Liver (tissue), 8 donors: ENCODE measurements at regions not wholly inside any gene's neighbourhood (a gene's known extent, or its start where the extent isn't known, plus 50 kb on each side); places are given as distances from the start of the nearest gene placed in this dataset.

Source experiments
- DNase-seq: peaks from one replicate; pipeline ENCODE4 v3.0.0-alpha.2; 2017; ENCODE audit warnings: low spot score
- H3K27ac ChIP-seq, 2 donors: one replicate each; pipeline ENCODE4 v1.7.0; 2013; ENCODE audit warnings: inconsistent platforms in 2 of 2, low read length in 2 of 2, control low read depth in 1 of 2, low read depth in 1 of 2, mild to moderate bottlenecking in 1 of 2
- H3K27me3 ChIP-seq, 4 donors: one replicate each; pipeline versions ENCODE4 v1.6.1 to v1.7.0; 2013; ENCODE audit warnings: low read length in 3 of 4, inconsistent platforms in 1 of 4, mild to moderate bottlenecking in 1 of 4, moderate library complexity in 1 of 4; ENCODE audit not compliant: control insufficient read depth in 4 of 4, insufficient read depth in 4 of 4
- H3K36me3 ChIP-seq, 4 donors: one replicate each; pipeline versions ENCODE4 v1.6.1 to v1.7.0; 2013; ENCODE audit warnings: low read length in 3 of 4, mild to moderate bottlenecking in 3 of 4, low read depth in 1 of 4, moderate library complexity in 1 of 4; ENCODE audit not compliant: control insufficient read depth in 4 of 4, insufficient read depth in 3 of 4
- H3K4me1 ChIP-seq, 4 donors: one replicate each; pipeline versions ENCODE4 v1.6.1 to v1.7.0; 2013; ENCODE audit warnings: low read length in 3 of 4, mild to moderate bottlenecking in 3 of 4, moderate library complexity in 1 of 4; ENCODE audit not compliant: control insufficient read depth in 4 of 4, insufficient read depth in 4 of 4
- H3K4me3 ChIP-seq, 3 donors: one replicate each; pipeline versions ENCODE4 v1.6.1 to v1.7.0; 2013; ENCODE audit warnings: low read length in 3 of 3, control low read depth in 1 of 3, low read depth in 1 of 3, mild to moderate bottlenecking in 1 of 3
- H3K9ac ChIP-seq, 2 donors: one replicate each; pipeline ENCODE4 v1.7.0; 2013; ENCODE audit warnings: low read length in 2 of 2, mild to moderate bottlenecking in 2 of 2, moderate library complexity in 2 of 2, control low read depth in 1 of 2, low read depth in 1 of 2
- H3K9me3 ChIP-seq, 4 donors: one replicate each; pipeline versions ENCODE4 v1.6.1 to v1.7.0; 2013; ENCODE audit warnings: low read length in 3 of 4; ENCODE audit not compliant: control insufficient read depth in 4 of 4
- EGR1 ChIP-seq, 2 donors: IDR thresholded peaks; 2 replicates each; pipeline ENCODE4 v1.6.1; 2016 to 2018; ENCODE audit warnings: antibody characterized with exemption in 2 of 2, low read depth in 2 of 2
- FOXA1 ChIP-seq: IDR thresholded peaks from 2 replicates; pipeline ENCODE4 v1.6.1; 2016; ENCODE audit warnings: antibody characterized with exemption
- FOXA2 ChIP-seq: IDR thresholded peaks from 2 replicates; pipeline ENCODE4 v1.6.1; 2016; ENCODE audit warnings: antibody characterized with exemption
- GABPA ChIP-seq, 2 donors: IDR thresholded peaks in 1 of 2; conservative IDR thresholded peaks in 1 of 2; 2 replicates each; pipeline ENCODE4 v1.6.1; 2016; ENCODE audit warnings: antibody characterized with exemption in 2 of 2, mild to moderate bottlenecking in 1 of 2, moderate library complexity in 1 of 2
- HNF4A ChIP-seq, 2 donors: conservative IDR thresholded peaks; 2 replicates each; pipeline ENCODE4 v1.6.1; 2016; ENCODE audit warnings: antibody characterized with exemption in 2 of 2, mild to moderate bottlenecking in 2 of 2
- HNF4G ChIP-seq: IDR thresholded peaks from 2 replicates; pipeline ENCODE4 v1.6.1; 2016; ENCODE audit warnings: antibody characterized with exemption
- JUND ChIP-seq, 2 donors: IDR thresholded peaks; 2 replicates each; pipeline ENCODE4 v1.6.1; 2016; ENCODE audit warnings: antibody characterized with exemption in 2 of 2
- NR2F2 ChIP-seq: IDR thresholded peaks from 2 replicates; pipeline ENCODE4 v1.6.1; 2016; ENCODE audit warnings: antibody characterized with exemption
- RXRA ChIP-seq, 2 donors: IDR thresholded peaks; 2 replicates each; pipeline ENCODE4 v1.6.1; 2017 to 2018; ENCODE audit warnings: antibody characterized with exemption in 2 of 2, mild to moderate bottlenecking in 1 of 2
- SP1 ChIP-seq: IDR thresholded peaks from 2 replicates; pipeline ENCODE4 v1.6.1; 2018; ENCODE audit warnings: antibody characterized with exemption, mild to moderate bottlenecking
- YY1 ChIP-seq: IDR thresholded peaks from 2 replicates; pipeline ENCODE4 v1.6.1; 2016; ENCODE audit warnings: antibody characterized with exemption, mild to moderate bottlenecking
- WGBS: extraction: QIAGEN DNeasy Blood & Tissue Kit; methylation state at CpG from one replicate; pipeline ENCODE4 v1.1.7; 2013; 5-methylcytosine and 5-hydroxymethylcytosine counted together
- TF ChIP-seq, protein P1 (sequence below): fragments of 150-350 bp; IDR thresholded peaks from 2 replicates; pipeline ENCODE4 v1.5.1; 2017; ENCODE audit warnings: improper control_type of control experiment, low read depth, low read length; ENCODE audit not compliant: missing input control
- TF ChIP-seq, protein P2 (sequence below): IDR thresholded peaks from 2 replicates; pipeline ENCODE4 v1.6.1; 2016; ENCODE audit warnings: antibody characterized with exemption
- TF ChIP-seq, protein P3 (sequence below): IDR thresholded peaks from 2 replicates; pipeline ENCODE4 v1.6.1; 2016; ENCODE audit warnings: antibody characterized with exemption
- TF ChIP-seq, protein P4 (sequence below): IDR thresholded peaks from 2 replicates; pipeline ENCODE4 v1.6.1; 2016; ENCODE audit warnings: antibody characterized with exemption, mild to moderate bottlenecking
- TF ChIP-seq, protein P5 (sequence below): IDR thresholded peaks from 2 replicates; pipeline ENCODE4 v1.6.1; 2016; ENCODE audit warnings: antibody characterized with exemption
- donor health status: healthy.
- donor health status: healthy.
- donor health status: healthy.
- donor health status: healthy.
- donor health status: healthy.

DNA sequence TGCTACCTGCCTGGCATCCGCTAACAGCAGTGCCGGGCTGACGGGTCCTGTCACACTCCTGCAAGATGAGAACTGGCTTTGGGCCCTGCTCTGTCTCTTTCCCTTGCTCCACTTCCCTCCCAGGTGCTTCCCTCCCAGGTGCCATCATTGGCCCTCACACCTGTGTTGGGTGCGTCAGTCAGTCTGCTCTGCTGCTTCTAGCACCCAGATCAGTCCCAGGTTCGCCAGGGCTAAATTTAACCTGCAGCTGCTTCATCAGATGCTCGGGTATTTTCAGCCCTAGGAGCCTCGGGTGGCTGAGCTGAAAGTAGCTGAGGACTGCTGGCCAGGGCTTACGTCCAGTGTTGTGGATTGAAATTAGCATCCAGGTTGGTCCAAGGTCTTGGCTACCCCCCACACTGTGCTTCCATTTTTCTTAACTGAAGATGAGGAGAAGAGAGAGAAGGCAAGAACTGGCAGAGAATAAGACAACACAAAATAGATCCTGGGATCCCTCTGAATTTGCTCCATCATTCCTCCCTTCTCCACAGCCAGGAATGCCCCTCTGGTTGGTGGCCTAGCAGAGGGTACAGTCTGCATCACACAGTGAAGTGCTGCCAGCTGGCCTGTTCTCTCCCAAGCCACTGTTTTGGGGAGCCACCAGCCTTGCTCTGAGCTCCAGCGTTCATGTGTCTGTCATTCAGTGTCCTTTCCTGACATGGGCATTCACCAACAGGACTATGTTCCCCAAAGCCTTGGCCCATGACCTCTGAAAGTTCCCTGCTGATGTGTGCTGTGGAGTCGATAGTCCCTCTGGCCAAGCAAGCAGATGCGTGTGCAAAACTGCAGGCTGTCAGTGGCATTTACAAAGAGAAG, 65.9 kb upstream of the SYPL1 start (continued):
- TF ChIP-seq, protein P1, sequence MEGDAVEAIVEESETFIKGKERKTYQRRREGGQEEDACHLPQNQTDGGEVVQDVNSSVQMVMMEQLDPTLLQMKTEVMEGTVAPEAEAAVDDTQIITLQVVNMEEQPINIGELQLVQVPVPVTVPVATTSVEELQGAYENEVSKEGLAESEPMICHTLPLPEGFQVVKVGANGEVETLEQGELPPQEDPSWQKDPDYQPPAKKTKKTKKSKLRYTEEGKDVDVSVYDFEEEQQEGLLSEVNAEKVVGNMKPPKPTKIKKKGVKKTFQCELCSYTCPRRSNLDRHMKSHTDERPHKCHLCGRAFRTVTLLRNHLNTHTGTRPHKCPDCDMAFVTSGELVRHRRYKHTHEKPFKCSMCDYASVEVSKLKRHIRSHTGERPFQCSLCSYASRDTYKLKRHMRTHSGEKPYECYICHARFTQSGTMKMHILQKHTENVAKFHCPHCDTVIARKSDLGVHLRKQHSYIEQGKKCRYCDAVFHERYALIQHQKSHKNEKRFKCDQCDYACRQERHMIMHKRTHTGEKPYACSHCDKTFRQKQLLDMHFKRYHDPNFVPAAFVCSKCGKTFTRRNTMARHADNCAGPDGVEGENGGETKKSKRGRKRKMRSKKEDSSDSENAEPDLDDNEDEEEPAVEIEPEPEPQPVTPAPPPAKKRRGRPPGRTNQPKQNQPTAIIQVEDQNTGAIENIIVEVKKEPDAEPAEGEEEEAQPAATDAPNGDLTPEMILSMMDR, result no peak
- TF ChIP-seq FOXA1 (peak; percentile 57), EGR1 (IDR thresholded peaks at IDR 0.05; ENCODE audit: low read depth in 2 of 2) (no peak)

DNA sequence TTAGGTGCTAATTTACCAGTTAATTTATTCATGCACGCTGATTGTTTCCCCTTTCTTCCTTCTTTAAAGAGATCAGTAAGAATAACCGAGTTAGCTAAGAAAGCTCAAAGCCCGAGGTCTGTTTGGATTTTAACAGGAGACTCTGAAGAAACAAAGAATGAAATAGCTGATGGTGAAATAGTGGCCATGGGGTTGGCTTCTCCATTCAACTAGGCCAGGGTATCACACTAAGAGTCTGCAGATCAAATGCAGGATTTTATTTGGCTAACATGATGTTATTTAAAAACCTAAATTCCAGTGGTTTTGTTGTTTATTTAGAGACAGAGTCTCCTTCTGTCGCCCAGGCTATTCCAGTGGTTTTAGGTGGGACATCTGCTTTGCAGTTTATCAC, 65.2 kb upstream of the SYPL1 start:
- Histone ChIP-seq H3K9me3 (no peaks in the 10 kb centered on the region), H3K9ac (peak overlapping the region in 1 of 2 donors; percentile 32), H3K27ac (peak overlapping the region; percentile 79 to 85), H3K27me3 (no peaks in the 10 kb centered on the region), H3K4me3 (peak overlapping the region in 1 of 3 donors; percentile 8), H3K4me1 (peaks cover 16 to 57% (median 33%) of the 10 kb centered on the region in 4 donors), H3K36me3 (no peaks in the 10 kb centered on the region)
- WGBS, result 66% methylated on average over 4 of the region's 4 CpGs
- TF ChIP-seq JUND (IDR thresholded peaks at IDR 0.05) (no peak), FOXA1 (no peak), GABPA (IDR thresholded peaks at IDR 0.05 in 1 of 2, conservative IDR thresholded peaks at IDR 0.05 in 1 of 2) (no peak), HNF4A (conservative IDR thresholded peaks at IDR 0.05) (no peak), NR2F2 (no peak), FOXA2 (no peak), HNF4G (no peak), RXRA (IDR thresholded peaks at IDR 0.05) (no peak), SP1 (no peak), YY1 (no peak), EGR1 (IDR thresholded peaks at IDR 0.05; ENCODE audit: low read depth in 2 of 2) (no peak)
- TF ChIP-seq, protein P2, sequence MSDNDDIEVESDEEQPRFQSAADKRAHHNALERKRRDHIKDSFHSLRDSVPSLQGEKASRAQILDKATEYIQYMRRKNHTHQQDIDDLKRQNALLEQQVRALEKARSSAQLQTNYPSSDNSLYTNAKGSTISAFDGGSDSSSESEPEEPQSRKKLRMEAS, result no peak
- TF ChIP-seq, protein P3, sequence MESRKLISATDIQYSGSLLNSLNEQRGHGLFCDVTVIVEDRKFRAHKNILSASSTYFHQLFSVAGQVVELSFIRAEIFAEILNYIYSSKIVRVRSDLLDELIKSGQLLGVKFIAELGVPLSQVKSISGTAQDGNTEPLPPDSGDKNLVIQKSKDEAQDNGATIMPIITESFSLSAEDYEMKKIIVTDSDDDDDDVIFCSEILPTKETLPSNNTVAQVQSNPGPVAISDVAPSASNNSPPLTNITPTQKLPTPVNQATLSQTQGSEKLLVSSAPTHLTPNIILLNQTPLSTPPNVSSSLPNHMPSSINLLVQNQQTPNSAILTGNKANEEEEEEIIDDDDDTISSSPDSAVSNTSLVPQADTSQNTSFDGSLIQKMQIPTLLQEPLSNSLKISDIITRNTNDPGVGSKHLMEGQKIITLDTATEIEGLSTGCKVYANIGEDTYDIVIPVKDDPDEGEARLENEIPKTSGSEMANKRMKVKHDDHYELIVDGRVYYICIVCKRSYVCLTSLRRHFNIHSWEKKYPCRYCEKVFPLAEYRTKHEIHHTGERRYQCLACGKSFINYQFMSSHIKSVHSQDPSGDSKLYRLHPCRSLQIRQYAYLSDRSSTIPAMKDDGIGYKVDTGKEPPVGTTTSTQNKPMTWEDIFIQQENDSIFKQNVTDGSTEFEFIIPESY, result no peak
- TF ChIP-seq, protein P1, result no peak
- TF ChIP-seq, protein P4, sequence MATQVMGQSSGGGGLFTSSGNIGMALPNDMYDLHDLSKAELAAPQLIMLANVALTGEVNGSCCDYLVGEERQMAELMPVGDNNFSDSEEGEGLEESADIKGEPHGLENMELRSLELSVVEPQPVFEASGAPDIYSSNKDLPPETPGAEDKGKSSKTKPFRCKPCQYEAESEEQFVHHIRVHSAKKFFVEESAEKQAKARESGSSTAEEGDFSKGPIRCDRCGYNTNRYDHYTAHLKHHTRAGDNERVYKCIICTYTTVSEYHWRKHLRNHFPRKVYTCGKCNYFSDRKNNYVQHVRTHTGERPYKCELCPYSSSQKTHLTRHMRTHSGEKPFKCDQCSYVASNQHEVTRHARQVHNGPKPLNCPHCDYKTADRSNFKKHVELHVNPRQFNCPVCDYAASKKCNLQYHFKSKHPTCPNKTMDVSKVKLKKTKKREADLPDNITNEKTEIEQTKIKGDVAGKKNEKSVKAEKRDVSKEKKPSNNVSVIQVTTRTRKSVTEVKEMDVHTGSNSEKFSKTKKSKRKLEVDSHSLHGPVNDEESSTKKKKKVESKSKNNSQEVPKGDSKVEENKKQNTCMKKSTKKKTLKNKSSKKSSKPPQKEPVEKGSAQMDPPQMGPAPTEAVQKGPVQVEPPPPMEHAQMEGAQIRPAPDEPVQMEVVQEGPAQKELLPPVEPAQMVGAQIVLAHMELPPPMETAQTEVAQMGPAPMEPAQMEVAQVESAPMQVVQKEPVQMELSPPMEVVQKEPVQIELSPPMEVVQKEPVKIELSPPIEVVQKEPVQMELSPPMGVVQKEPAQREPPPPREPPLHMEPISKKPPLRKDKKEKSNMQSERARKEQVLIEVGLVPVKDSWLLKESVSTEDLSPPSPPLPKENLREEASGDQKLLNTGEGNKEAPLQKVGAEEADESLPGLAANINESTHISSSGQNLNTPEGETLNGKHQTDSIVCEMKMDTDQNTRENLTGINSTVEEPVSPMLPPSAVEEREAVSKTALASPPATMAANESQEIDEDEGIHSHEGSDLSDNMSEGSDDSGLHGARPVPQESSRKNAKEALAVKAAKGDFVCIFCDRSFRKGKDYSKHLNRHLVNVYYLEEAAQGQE, result no peak
- TF ChIP-seq, protein P5, sequence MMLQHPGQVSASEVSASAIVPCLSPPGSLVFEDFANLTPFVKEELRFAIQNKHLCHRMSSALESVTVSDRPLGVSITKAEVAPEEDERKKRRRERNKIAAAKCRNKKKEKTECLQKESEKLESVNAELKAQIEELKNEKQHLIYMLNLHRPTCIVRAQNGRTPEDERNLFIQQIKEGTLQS, result no peak
- no peak for DNase-seq
